ENCODE measurements at regions not wholly inside any gene's neighbourhood (a gene's known extent, or its start where the extent isn't known, plus 50 kb on each side); places are given as distances from the start of the nearest gene placed in this dataset.
"Not testable (repeated sequence)": the region's sequence is repeated elsewhere in the genome, so short reads cannot be mapped to it uniquely, and the experiment has no call there.

DNA sequence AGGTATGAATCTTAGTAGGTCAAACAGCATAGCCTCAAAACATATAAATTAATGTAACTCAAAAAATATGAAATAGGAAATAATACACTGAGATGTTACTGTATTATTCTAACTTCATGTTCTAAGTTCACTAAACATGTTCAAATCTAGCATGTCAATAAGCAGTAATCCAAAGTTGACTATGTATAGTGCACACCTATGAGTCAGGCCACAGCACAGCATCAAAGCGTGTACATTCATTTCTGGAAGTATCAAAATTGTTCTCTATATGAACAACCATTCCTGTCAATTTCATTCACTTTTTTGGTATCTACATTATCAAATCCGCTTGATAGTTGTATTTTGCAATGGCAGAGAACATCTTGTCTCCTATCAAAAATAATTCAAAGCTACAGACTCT, 418.9 kb upstream of the POM121L12 start:
- no peaks in the 10 kb centered on the region for H3K9me3 ChIP-seq (ENCODE audit: control insufficient read depth in 2 of 2, insufficient read depth in 1 of 2, low read depth in 1 of 2, low read length in 1 of 2)
- H3K27me3 ChIP-seq (ENCODE audit: control insufficient read depth in 3 of 3, insufficient read depth in 3 of 3, low read length in 3 of 3): peaks cover 0 to 2% (median 0%) of the 10 kb centered on the region in 3 donors
- no peaks in the 10 kb centered on the region for H3K4me1 ChIP-seq (ENCODE audit: control insufficient read depth in 3 of 3, insufficient read depth in 2 of 3, low read depth in 1 of 3, low read length in 2 of 3)
- no peak overlapping the region for H3K27ac ChIP-seq (ENCODE audit: low read depth in 1 of 3, low read length in 2 of 3)
- 76 to 88% (median 85%) methylated on average over 2 of the region's 2 CpGs for WGBS, 3 donors
- H3K36me3 ChIP-seq (ENCODE audit: control insufficient read depth in 3 of 3, insufficient read depth in 2 of 3, low read depth in 1 of 3, low read length in 3 of 3): no peaks in the 10 kb centered on the region
- DNase-seq (no peak), FAIRE-seq (no peak)
- no peak overlapping the region for H3K4me3 ChIP-seq (ENCODE audit: low read depth in 1 of 3, low read length in 3 of 3)

DNA sequence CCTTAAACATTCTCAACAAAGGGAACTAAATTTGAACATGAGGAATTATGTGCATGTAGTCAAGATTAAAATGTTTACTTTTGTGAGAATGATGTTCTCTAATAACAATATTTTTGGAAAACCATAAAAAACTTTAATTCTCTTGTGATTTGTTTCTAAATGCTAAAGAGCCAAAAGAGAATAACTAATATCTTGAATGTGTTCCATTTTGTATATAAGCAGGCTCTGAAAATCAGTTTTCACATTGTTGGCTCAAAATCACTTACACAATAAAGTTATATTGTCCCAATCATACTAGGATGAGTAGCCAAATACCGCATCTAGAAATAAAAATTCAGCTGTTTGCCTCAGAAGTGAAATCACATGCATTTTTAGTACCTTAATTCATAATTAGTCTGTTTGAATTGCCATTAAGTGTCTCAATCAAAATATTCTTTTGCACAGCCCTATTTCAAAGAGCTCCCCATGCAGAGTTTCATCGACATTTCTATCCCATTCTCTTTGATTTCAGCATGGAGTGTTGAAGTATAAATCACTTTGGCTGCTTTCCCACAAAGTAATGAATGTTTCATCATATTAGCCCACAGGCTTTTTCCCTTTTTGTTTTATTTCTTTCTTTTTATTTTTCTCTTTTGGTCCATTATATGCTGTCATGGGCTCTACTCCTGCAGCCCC, 420.3 kb upstream of the POM121L12 start:
- Histone ChIP-seq H3K27me3 (ENCODE audit: control insufficient read depth in 3 of 3, insufficient read depth in 3 of 3, low read length in 3 of 3) (peaks cover 0 to 2% (median 0%) of the 10 kb centered on the region in 3 donors), H3K36me3 (ENCODE audit: control insufficient read depth in 3 of 3, insufficient read depth in 2 of 3, low read depth in 1 of 3, low read length in 3 of 3) (no peaks in the 10 kb centered on the region), H3K9me3 (ENCODE audit: control insufficient read depth in 2 of 2, insufficient read depth in 1 of 2, low read depth in 1 of 2, low read length in 1 of 2) (no peaks in the 10 kb centered on the region), H3K4me1 (ENCODE audit: control insufficient read depth in 3 of 3, insufficient read depth in 2 of 3, low read depth in 1 of 3, low read length in 2 of 3) (no peaks in the 10 kb centered on the region), H3K4me3 (ENCODE audit: low read depth in 1 of 3, low read length in 3 of 3) (no peak overlapping the region), H3K27ac (ENCODE audit: low read depth in 1 of 3, low read length in 2 of 3) (no peak overlapping the region)
- 58 to 72% (median 71%) methylated on average over 2 of the region's 2 CpGs for WGBS, 3 donors
- FAIRE-seq (no peak), DNase-seq (no peak)

DNA sequence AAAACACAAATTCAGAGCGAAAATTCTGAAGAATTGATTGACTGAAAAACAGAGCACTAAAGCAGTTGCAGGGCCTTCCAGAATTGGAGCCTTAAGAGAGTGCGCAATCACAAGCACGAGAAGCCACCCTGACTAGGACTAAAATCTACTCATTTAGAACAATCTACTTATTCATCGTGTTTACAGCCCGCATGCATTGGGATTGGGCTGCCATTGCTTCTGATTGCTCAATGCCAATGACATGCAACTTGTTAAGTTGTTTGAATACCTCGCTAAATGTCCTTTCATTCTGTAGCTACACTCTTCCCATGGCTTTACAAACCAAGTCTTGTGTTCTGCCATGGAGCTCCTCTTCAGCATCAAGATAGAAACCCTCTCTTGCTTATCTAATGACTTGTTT, 425.9 kb upstream of the POM121L12 start:
- DNase-seq (no peak), FAIRE-seq (no peak)
- Histone ChIP-seq H3K27ac (ENCODE audit: low read depth in 1 of 3, low read length in 2 of 3) (no peak overlapping the region), H3K4me3 (ENCODE audit: low read depth in 1 of 3, low read length in 3 of 3) (no peak overlapping the region), H3K9me3 (ENCODE audit: control insufficient read depth in 2 of 2, insufficient read depth in 1 of 2, low read depth in 1 of 2, low read length in 1 of 2) (no peaks in the 10 kb centered on the region), H3K4me1 (ENCODE audit: control insufficient read depth in 3 of 3, insufficient read depth in 2 of 3, low read depth in 1 of 3, low read length in 2 of 3) (no peaks in the 10 kb centered on the region), H3K27me3 (ENCODE audit: control insufficient read depth in 3 of 3, insufficient read depth in 3 of 3, low read length in 3 of 3) (peaks cover 0 to 2% (median 0%) of the 10 kb centered on the region in 3 donors), H3K36me3 (ENCODE audit: control insufficient read depth in 3 of 3, insufficient read depth in 2 of 3, low read depth in 1 of 3, low read length in 3 of 3) (no peaks in the 10 kb centered on the region)
- WGBS, 3 donors: 89 to 92% (median 91%) methylated on average over 6 of the region's 6 CpGs

DNA sequence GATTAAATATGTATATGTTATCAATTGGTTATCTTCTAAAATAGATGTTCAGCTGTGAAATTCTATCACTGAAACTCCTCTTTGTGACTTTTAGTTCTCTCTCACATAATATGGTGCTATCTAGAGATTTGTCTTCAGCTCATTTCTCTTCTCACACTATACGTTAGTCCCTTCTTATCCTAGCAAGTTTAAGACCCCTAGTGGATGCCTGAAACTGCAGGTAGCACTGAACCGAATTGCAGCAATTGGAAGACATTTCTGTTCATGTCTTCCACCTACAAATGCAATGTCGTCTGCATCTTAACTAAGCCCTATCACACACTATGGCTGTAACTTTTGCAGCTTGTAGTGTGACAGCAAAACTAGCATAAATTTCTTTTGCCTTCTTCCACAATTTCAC, 442.7 kb upstream of the POM121L12 start:
- DNase-seq: no peak
- Histone ChIP-seq H3K4me3 (ENCODE audit: low read depth in 1 of 3, low read length in 3 of 3) (no peak overlapping the region), H3K4me1 (ENCODE audit: control insufficient read depth in 3 of 3, insufficient read depth in 2 of 3, low read depth in 1 of 3, low read length in 2 of 3) (no peaks in the 10 kb centered on the region), H3K9me3 (ENCODE audit: control insufficient read depth in 2 of 2, insufficient read depth in 1 of 2, low read depth in 1 of 2, low read length in 1 of 2) (peaks cover 0 to 12% of the 10 kb centered on the region in 2 donors), H3K27ac (ENCODE audit: low read depth in 1 of 3, low read length in 2 of 3) (no peak overlapping the region), H3K27me3 (ENCODE audit: control insufficient read depth in 3 of 3, insufficient read depth in 3 of 3, low read length in 3 of 3) (no peaks in the 10 kb centered on the region), H3K36me3 (ENCODE audit: control insufficient read depth in 3 of 3, insufficient read depth in 2 of 3, low read depth in 1 of 3, low read length in 3 of 3) (no peaks in the 10 kb centered on the region)
- 50 to 68% (median 66%) methylated on average over 3 of the region's 3 CpGs for WGBS, 3 donors
- FAIRE-seq: no peak

DNA sequence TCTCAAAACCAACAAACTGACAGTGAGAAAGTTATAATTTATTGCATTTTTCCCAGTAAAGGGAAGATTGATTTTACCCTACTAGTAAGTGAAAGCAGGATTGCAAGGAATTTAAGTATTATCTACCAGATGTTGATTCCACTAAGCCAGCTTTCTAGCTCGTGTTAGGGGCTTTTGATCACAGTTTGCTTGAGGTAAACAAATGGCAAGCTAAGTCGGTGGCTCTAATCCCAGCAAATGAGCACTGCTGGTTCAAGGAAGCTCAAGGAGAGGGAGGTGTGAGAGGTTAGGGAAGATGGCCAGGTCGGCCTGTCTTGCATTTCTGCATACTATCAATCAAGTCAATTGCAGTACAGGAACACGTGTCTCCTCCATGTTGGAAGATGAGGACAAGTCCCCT, 448.7 kb upstream of the POM121L12 start:
- FAIRE-seq: no peak
- no peaks in the 10 kb centered on the region for H3K36me3 ChIP-seq (ENCODE audit: control insufficient read depth in 3 of 3, insufficient read depth in 2 of 3, low read depth in 1 of 3, low read length in 3 of 3)
- H3K4me3 ChIP-seq (ENCODE audit: low read depth in 1 of 3, low read length in 3 of 3): no peak overlapping the region
- DNase-seq: no peak
- no peaks in the 10 kb centered on the region for H3K4me1 ChIP-seq (ENCODE audit: control insufficient read depth in 3 of 3, insufficient read depth in 2 of 3, low read depth in 1 of 3, low read length in 2 of 3)
- H3K9me3 ChIP-seq (ENCODE audit: control insufficient read depth in 2 of 2, insufficient read depth in 1 of 2, low read depth in 1 of 2, low read length in 1 of 2): no peaks in the 10 kb centered on the region
- H3K27ac ChIP-seq (ENCODE audit: low read depth in 1 of 3, low read length in 2 of 3): no peak overlapping the region
- WGBS, 3 donors: 11 to 12% (median 11%) methylated on average over 4 of the region's 4 CpGs
- no peaks in the 10 kb centered on the region for H3K27me3 ChIP-seq (ENCODE audit: control insufficient read depth in 3 of 3, insufficient read depth in 3 of 3, low read length in 3 of 3)

DNA sequence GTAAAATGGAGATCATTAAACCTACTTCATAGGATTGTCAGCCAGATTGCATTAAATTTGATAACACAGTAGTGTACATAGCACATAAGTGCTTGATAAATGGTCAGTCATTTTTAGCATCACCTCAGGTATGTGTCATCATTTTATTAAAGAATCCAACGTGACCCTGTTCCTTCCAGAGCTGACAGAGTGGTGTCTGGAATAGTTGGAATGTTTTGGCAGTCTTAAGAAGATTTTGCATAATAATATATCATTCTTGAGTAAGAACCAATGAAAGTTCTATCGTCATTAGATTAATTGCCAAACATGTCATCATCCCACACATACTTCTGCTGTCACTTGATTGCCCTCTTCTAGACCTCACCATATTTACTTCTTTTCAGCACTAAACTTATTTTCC, 451.4 kb upstream of the POM121L12 start:
- Histone ChIP-seq H3K36me3 (ENCODE audit: control insufficient read depth in 3 of 3, insufficient read depth in 2 of 3, low read depth in 1 of 3, low read length in 3 of 3) (no peaks in the 10 kb centered on the region), H3K9me3 (ENCODE audit: control insufficient read depth in 2 of 2, insufficient read depth in 1 of 2, low read depth in 1 of 2, low read length in 1 of 2) (no peaks in the 10 kb centered on the region), H3K27ac (ENCODE audit: low read depth in 1 of 3, low read length in 2 of 3) (no peak overlapping the region), H3K4me3 (ENCODE audit: low read depth in 1 of 3, low read length in 3 of 3) (no peak overlapping the region), H3K4me1 (ENCODE audit: control insufficient read depth in 3 of 3, insufficient read depth in 2 of 3, low read depth in 1 of 3, low read length in 2 of 3) (no peaks in the 10 kb centered on the region), H3K27me3 (ENCODE audit: control insufficient read depth in 3 of 3, insufficient read depth in 3 of 3, low read length in 3 of 3) (no peaks in the 10 kb centered on the region)
- 51 to 67% (median 54%) methylated on average over 2 of the region's 2 CpGs for WGBS, 3 donors
- FAIRE-seq (no peak), DNase-seq (no peak)

DNA sequence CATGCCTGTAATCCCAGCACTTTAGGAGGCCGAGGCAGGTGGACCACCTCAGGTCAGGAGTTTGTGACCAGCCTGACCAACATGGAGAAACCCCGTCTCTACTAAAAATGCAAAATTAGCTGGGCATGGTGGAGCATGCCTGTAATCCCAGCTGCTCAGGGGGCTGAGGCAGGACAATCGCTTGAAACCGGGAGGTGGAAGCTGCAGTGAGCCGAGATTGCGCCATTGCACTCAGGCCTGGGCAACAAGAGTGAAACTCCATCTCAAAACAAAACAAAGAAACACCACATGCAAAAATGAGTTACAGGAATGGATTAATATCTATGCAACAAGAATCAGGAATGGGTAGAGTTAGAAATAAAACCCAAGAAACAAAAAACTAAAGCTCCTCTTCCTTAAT, 462.3 kb upstream of the POM121L12 start:
- not testable (repeated sequence) for FAIRE-seq; H3K27ac ChIP-seq (ENCODE audit: low read depth in 1 of 3, low read length in 2 of 3); DNase-seq; H3K4me1 ChIP-seq (ENCODE audit: control insufficient read depth in 3 of 3, insufficient read depth in 2 of 3, low read depth in 1 of 3, low read length in 2 of 3); H3K9me3 ChIP-seq (ENCODE audit: control insufficient read depth in 2 of 2, insufficient read depth in 1 of 2, low read depth in 1 of 2, low read length in 1 of 2); H3K36me3 ChIP-seq (ENCODE audit: control insufficient read depth in 3 of 3, insufficient read depth in 2 of 3, low read depth in 1 of 3, low read length in 3 of 3); H3K4me3 ChIP-seq (ENCODE audit: low read depth in 1 of 3, low read length in 3 of 3); H3K27me3 ChIP-seq (ENCODE audit: control insufficient read depth in 3 of 3, insufficient read depth in 3 of 3, low read length in 3 of 3)
- 83 to 90% (median 90%) methylated on average over 6 of the region's 6 CpGs for WGBS, 3 donors

DNA sequence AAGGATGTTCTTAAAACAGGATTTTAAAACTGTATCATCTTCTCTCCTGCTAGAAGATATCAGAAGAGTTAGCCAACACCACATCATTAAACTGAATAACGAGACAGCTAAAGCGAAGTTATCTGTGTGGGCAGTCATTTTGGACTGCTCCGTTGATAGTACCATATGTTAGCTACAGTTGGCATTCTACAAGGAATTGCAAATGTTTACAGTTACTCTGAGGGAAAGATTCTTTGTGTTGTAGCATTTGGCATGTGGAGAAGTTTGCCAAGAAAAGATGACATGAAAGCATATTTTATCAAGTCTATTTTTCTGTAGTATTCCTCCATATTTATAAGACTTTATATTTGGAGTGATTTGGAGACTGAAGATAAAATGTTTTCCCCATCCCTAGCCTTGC, 464.4 kb upstream of the POM121L12 start:
- DNase-seq (no peak), FAIRE-seq (no peak)
- Histone ChIP-seq H3K27ac (ENCODE audit: low read depth in 1 of 3, low read length in 2 of 3) (no peak overlapping the region), H3K4me3 (ENCODE audit: low read depth in 1 of 3, low read length in 3 of 3) (no peak overlapping the region), H3K36me3 (ENCODE audit: control insufficient read depth in 3 of 3, insufficient read depth in 2 of 3, low read depth in 1 of 3, low read length in 3 of 3) (no peaks in the 10 kb centered on the region), H3K4me1 (ENCODE audit: control insufficient read depth in 3 of 3, insufficient read depth in 2 of 3, low read depth in 1 of 3, low read length in 2 of 3) (no peaks in the 10 kb centered on the region), H3K9me3 (ENCODE audit: control insufficient read depth in 2 of 2, insufficient read depth in 1 of 2, low read depth in 1 of 2, low read length in 1 of 2) (no peaks in the 10 kb centered on the region), H3K27me3 (ENCODE audit: control insufficient read depth in 3 of 3, insufficient read depth in 3 of 3, low read length in 3 of 3) (no peaks in the 10 kb centered on the region)
- WGBS, 3 donors: 84 to 88% (median 87%) methylated on average over 3 of the region's 3 CpGs

DNA sequence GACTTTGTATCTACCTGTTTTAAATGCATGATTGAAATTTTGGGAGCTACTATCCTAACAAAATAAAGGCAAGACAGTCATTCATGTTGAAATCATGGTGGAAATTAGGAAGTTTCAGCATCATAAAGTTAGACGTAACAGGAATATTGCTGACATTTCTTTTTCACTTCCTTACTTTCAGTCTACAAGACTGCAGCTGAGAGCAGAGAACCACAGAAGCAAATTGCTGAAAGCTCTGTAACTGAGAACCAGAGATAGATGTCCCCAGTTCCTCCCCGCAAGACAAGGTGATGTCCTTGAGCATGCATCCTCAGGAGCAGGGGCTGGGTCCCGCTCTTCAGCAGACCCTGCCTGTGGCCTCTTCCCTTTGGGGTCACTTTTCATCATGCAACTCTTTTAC, 466.3 kb upstream of the POM121L12 start:
- H3K4me1 ChIP-seq (ENCODE audit: control insufficient read depth in 3 of 3, insufficient read depth in 2 of 3, low read depth in 1 of 3, low read length in 2 of 3): no peaks in the 10 kb centered on the region
- no peaks in the 10 kb centered on the region for H3K27me3 ChIP-seq (ENCODE audit: control insufficient read depth in 3 of 3, insufficient read depth in 3 of 3, low read length in 3 of 3)
- no peak overlapping the region for H3K4me3 ChIP-seq (ENCODE audit: low read depth in 1 of 3, low read length in 3 of 3)
- H3K27ac ChIP-seq (ENCODE audit: low read depth in 1 of 3, low read length in 2 of 3): no peak overlapping the region
- H3K9me3 ChIP-seq (ENCODE audit: control insufficient read depth in 2 of 2, insufficient read depth in 1 of 2, low read depth in 1 of 2, low read length in 1 of 2): no peaks in the 10 kb centered on the region
- DNase-seq (no peak), FAIRE-seq (no peak)
- WGBS, 3 donors: 74 to 84% (median 78%) methylated on average over 3 of the region's 3 CpGs
- H3K36me3 ChIP-seq (ENCODE audit: control insufficient read depth in 3 of 3, insufficient read depth in 2 of 3, low read depth in 1 of 3, low read length in 3 of 3): no peaks in the 10 kb centered on the region
